ENCODE measurements at regions not wholly inside any gene's neighbourhood (a gene's known extent, or its start where the extent isn't known, plus 50 kb on each side); places are given as distances from the start of the nearest gene placed in this dataset.

- TF ChIP-seq EZH2 (IDR thresholded peaks at IDR 0.05; ENCODE audit: insufficient read depth, poor library complexity, severe bottlenecking) (no peak), EZH2phosphoT487 (IDR thresholded peaks at IDR 0.05; ENCODE audit: insufficient read depth, low read depth) (no peak)
These were observed 161.0 kb upstream of the PRKD1 start for GRCh38 chr14:30088620-30089019.

All from GM23248 (cell line).